ENCODE measurements at regions not wholly inside any gene's neighbourhood (a gene's known extent, or its start where the extent isn't known, plus 50 kb on each side); places are given as distances from the start of the nearest gene placed in this dataset.

- TF ChIP-seq FOXM1 (IDR thresholded peaks at IDR 0.05; ENCODE audit: borderline replicate concordance, low read depth) = no peak
- no peak for TF ChIP-seq MAX (IDR thresholded peaks at IDR 0.05)
- no peak for TF ChIP-seq ZBTB7A (IDR thresholded peaks at IDR 0.05; ENCODE audit: low read depth)
- TF ChIP-seq TCF12 (IDR thresholded peaks at IDR 0.05; ENCODE audit: low read depth) = no peak
- TF ChIP-seq RAD21 (IDR thresholded peaks at IDR 0.05; ENCODE audit: low read depth) = no peak
Measured at GRCh38 chr2:126761256-126761980, 105.5 kb downstream of the GYPC start.

Measured in Ishikawa (cell line).